Fibroblast of lung (primary cell): ENCODE measurements at regions not wholly inside any gene's neighbourhood (a gene's known extent, or its start where the extent isn't known, plus 50 kb on each side); places are given as distances from the start of the nearest gene placed in this dataset.

Experiments
- DNase-seq, 2 donors: peaks; one replicate each; pipeline versions ENCODE4 v3.0.0 to v3.0.0-alpha.2; 2010; ENCODE audit warnings: low read depth in 2 of 2
- H2AFZ ChIP-seq: 2 replicates; pipeline ENCODE4 v1.5.1; 2012; ENCODE audit warnings: low read length, control low read depth, inconsistent platforms
- H3K27ac ChIP-seq: 2 replicates; pipeline ENCODE4 v1.5.1; 2011; ENCODE audit warnings: low read length, control low read depth; ENCODE audit not compliant: insufficient read depth
- H3K27me3 ChIP-seq: 2 replicates; pipeline ENCODE4 v1.5.1; 2011; ENCODE audit warnings: mild to moderate bottlenecking, low read length; ENCODE audit not compliant: control insufficient read depth, insufficient read depth
- H3K36me3 ChIP-seq: 2 replicates; pipeline ENCODE4 v1.5.1; 2011; ENCODE audit warnings: low read length; ENCODE audit not compliant: control insufficient read depth, insufficient read depth
- H3K4me1 ChIP-seq: 2 replicates; pipeline ENCODE4 v1.5.1; 2011; ENCODE audit warnings: low read length; ENCODE audit not compliant: control insufficient read depth, insufficient read depth; ENCODE audit errors: extremely low read depth
- H3K4me2 ChIP-seq: 2 replicates; pipeline ENCODE4 v1.5.1; 2011; ENCODE audit warnings: low read length, control low read depth; ENCODE audit not compliant: insufficient read depth; ENCODE audit errors: extremely low read depth
- H3K4me3 ChIP-seq, 4 experiments: fragments of 200-600 bp in 1 of 4; sonication (generic) in 1 of 4; replicated peaks in 1 of 4; 2 replicates each; pipeline ENCODE4 v1.5.1; 2011 to 2016; ENCODE audit warnings: low read length in 4 of 4, low read depth in 3 of 4, mild to moderate bottlenecking in 3 of 4, control low read depth in 2 of 4, inconsistent platforms in 1 of 4, mixed read lengths in 1 of 4; ENCODE audit not compliant: insufficient read depth in 1 of 4; ENCODE audit errors: control extremely low read depth in 1 of 4
- H3K79me2 ChIP-seq: 2 replicates; pipeline ENCODE4 v1.5.1; 2012; ENCODE audit warnings: mild to moderate bottlenecking, low read length, inconsistent platforms; ENCODE audit not compliant: control insufficient read depth, insufficient read depth
- H3K9ac ChIP-seq: 2 replicates; pipeline ENCODE4 v1.5.1; 2011; ENCODE audit warnings: mild to moderate bottlenecking, low read length, control low read depth; ENCODE audit not compliant: insufficient read depth
- H3K9me3 ChIP-seq: 2 replicates; pipeline ENCODE4 v1.5.1; 2012; ENCODE audit warnings: low read depth, low read length; ENCODE audit not compliant: control insufficient read depth, insufficient read depth
- H4K20me1 ChIP-seq: 2 replicates; pipeline ENCODE4 v1.5.1; 2011; ENCODE audit warnings: low read length; ENCODE audit not compliant: control insufficient read depth, insufficient read depth; ENCODE audit errors: extremely low read depth
- EZH2 ChIP-seq: IDR thresholded peaks from 2 replicates; pipeline ENCODE4 v1.5.1; 2012; ENCODE audit warnings: low read length, control low read depth, mild to moderate bottlenecking; ENCODE audit errors: missing control alignments
- TF ChIP-seq, protein P1 (sequence below), 2 donors: IDR thresholded peaks in 1 of 2; conservative IDR thresholded peaks in 1 of 2; 1 replicate in 1 of 2; 2 replicates in 1 of 2; pipeline ENCODE4 v1.5.1; 2011 to 2012; ENCODE audit warnings: low read length in 2 of 2, control low read depth in 1 of 2, inconsistent platforms in 1 of 2, low read depth in 1 of 2, mild to moderate bottlenecking in 1 of 2

DNA sequence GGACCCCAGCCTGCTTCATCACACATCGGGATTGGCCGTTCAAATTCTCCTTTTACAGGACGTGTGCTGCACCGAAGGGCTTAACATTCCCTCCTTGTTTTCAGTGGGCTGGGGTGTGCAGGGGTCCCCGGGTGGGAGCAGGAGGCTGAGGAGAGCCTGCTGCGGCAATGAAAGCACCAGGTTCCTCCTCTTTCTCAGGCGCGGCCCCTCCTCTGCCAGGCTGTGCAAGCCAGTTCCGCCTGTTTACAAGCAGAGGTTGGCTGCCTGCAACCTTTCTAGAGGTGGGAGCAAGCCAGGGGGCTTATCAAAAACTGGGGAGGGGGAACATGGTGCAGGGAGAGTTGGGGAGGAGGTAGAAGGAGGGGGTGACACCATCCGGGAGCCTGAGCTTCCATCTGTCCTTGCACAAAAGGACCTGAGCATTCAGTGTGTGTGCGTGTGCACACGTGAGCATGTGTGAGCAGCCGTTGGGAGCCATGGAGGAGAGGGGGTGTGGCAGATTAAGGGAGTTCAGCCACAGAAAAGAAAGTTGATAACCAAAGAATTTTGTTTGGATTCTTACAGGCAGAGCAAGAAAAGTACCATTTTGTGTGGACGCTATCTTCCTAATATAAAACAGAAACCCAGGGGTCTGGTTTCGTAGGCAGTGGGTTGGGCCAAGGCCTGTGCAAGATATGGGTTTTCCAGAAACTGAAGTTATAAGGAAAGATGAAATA, 108.8 kb upstream of the RFLNA start:
- Histone ChIP-seq H3K4me3 (no peak overlapping the region), H3K27me3 (no peaks in the 10 kb centered on the region), H3K9ac (no peak overlapping the region), H3K9me3 (no peaks in the 10 kb centered on the region), H3K36me3 (no peaks in the 10 kb centered on the region), H2AFZ (no peak overlapping the region), H3K4me1 (no peaks in the 10 kb centered on the region), H3K4me2 (no peak overlapping the region), H4K20me1 (no peaks in the 10 kb centered on the region), H3K27ac (no peak overlapping the region), H3K79me2 (no peaks in the 10 kb centered on the region)
- no peak for TF ChIP-seq EZH2
- TF ChIP-seq, protein P1, sequence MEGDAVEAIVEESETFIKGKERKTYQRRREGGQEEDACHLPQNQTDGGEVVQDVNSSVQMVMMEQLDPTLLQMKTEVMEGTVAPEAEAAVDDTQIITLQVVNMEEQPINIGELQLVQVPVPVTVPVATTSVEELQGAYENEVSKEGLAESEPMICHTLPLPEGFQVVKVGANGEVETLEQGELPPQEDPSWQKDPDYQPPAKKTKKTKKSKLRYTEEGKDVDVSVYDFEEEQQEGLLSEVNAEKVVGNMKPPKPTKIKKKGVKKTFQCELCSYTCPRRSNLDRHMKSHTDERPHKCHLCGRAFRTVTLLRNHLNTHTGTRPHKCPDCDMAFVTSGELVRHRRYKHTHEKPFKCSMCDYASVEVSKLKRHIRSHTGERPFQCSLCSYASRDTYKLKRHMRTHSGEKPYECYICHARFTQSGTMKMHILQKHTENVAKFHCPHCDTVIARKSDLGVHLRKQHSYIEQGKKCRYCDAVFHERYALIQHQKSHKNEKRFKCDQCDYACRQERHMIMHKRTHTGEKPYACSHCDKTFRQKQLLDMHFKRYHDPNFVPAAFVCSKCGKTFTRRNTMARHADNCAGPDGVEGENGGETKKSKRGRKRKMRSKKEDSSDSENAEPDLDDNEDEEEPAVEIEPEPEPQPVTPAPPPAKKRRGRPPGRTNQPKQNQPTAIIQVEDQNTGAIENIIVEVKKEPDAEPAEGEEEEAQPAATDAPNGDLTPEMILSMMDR (conservative IDR thresholded peaks at IDR 0.05 in 1 of 2, IDR thresholded peaks at IDR 0.05 in 1 of 2; ENCODE audit: low read depth in 1 of 2, low read length in 2 of 2): no peak
- DNase-seq: no peak

DNA sequence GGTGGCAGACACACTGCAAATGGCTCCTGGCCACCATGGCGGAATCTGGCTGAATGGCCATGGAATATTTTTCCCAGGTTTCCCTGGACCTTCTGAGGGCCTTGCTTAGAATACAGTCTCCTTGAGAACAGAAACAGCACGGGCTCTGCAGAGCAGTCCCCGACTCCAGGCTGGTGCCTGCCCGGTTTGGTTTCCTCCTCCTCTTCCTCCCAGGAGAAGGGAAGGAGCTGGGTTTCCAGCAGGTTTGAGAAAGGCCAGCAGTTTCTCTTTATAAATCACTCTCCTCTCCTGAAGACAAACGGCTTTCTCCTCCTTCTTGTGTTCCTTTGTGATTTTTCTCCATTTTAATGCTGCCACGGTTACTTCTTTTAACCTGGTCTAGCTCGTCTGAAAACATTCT, 106.8 kb upstream of the RFLNA start:
- Histone ChIP-seq H3K9me3 (no peaks in the 10 kb centered on the region), H3K27ac (no peak overlapping the region), H4K20me1 (no peaks in the 10 kb centered on the region), H3K9ac (no peak overlapping the region), H3K4me1 (no peaks in the 10 kb centered on the region), H3K36me3 (no peaks in the 10 kb centered on the region), H3K27me3 (no peaks in the 10 kb centered on the region), H3K4me3 (no peak overlapping the region), H2AFZ (no peak overlapping the region), H3K4me2 (no peak overlapping the region), H3K79me2 (no peaks in the 10 kb centered on the region)
- DNase-seq: no peak
- TF ChIP-seq, protein P1 (conservative IDR thresholded peaks at IDR 0.05 in 1 of 2, IDR thresholded peaks at IDR 0.05 in 1 of 2; ENCODE audit: low read depth in 1 of 2, low read length in 2 of 2): no peak
- TF ChIP-seq EZH2: no peak

DNA sequence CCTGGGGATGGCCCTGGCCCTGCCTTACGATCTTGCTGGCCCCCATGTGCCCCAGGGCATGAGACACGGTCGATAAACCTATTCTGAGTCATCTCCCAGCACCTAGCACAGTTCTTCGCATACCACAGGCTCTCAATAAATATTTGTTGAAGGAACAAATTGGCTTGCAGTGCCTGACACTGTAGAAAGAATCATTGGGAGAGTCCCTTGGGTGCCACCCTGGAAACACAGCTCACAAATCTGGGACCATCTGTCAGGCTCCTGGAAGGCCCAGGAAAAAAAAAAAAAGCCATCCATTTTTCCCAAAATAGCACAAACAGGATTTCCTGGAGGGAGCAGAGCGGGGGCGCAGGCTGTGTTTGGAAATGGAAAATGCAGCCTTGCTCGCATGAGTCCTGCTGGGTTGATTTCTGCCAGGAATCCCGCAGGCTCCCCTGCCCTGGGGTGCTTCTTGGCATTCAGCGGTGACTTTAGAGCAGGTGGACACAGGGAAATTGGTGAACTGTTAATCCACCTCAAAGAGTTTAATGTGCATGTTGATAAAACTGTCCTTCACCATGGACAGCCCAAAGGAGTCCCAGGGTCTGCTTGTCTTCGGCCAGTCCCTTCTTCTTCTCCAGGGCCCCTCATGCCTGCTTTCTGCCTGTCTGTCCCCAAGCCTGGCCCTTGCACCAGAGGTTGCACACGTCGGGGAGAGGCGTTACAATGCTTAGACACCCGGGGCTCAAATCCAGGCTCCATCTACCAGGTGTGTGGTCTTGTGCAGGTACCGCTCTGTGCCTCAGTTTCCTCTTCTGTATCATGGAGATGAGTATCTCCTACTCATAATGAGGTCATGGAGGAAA, 106.1 kb upstream of the RFLNA start:
- Histone ChIP-seq H3K4me3 (no peak overlapping the region), H3K79me2 (no peaks in the 10 kb centered on the region), H3K4me2 (no peak overlapping the region), H3K9ac (no peak overlapping the region), H3K27me3 (no peaks in the 10 kb centered on the region), H4K20me1 (no peaks in the 10 kb centered on the region), H2AFZ (no peak overlapping the region), H3K4me1 (no peaks in the 10 kb centered on the region), H3K9me3 (no peaks in the 10 kb centered on the region), H3K27ac (no peak overlapping the region), H3K36me3 (no peaks in the 10 kb centered on the region)
- DNase-seq: peak in 1 of 2 donors; percentile 37
- TF ChIP-seq, protein P1 (conservative IDR thresholded peaks at IDR 0.05 in 1 of 2, IDR thresholded peaks at IDR 0.05 in 1 of 2; ENCODE audit: low read depth in 1 of 2, low read length in 2 of 2): no peak
- no peak for TF ChIP-seq EZH2
